ENCODE measurements at regions not wholly inside any gene's neighbourhood (a gene's known extent, or its start where the extent isn't known, plus 50 kb on each side); places are given as distances from the start of the nearest gene placed in this dataset.
A peak's percentile ranks its signal among the peaks of the same experiment; 100 is the strongest.

DNA sequence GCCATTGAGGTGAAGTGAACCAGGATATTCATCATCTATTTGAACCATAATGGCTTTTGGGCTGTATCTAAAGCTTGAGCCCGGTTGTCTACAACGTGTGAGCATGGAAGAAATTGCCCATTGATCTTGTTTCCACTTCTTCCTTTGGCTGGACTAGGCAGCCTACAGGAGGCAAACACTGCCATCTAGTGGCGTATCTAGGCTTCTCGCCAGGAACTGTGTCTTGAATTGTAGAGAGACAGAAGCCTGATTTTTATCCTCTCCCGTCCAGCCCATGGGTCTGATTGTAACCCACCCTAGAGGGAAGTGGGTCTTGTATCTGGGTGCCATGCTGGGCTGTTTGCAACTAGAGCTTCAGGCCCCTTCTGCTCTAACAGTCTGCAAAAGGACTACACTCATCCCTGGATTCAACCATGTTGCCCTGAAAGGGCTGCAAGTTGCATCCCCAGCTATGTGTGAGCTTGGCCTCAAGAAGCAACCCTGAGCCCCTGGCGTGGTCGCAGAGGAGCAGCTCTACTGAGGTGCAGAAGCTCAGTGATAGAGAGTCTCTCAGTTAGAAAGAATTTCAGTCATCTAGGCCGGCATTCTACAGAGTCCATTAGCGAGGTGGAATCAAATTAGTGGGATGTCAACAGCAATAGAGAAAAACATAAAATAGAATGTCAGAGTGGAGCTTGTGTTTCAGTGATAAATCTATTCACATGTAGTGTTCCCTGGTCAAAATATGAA, 170.2 kb upstream of the UMPS start:
- DNase-seq = peak; percentile 50

DNA sequence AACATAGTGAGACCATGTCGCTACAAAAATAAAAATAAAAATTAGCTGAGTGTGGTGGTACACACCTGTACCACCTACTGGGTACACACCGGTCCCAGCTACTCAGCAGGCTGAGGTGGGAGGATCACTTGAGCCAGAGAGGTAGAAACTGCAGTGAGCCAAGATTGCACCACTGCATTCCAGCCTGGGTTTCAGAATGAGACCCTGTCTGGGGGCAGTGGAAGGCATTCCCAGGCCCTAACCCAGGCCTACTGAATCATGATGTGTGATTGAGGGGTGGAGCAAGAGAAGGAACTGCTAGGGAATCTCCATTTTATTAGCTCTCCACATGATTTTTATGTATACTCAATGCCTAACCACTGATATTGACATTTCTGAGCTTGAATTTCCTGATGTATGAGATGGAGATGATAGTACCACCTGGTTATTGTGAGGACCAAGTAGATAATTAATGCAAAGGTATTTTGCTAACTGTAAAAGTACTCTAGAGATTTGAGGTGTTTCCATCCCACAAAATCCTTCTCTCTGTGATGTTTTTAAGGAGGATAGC, 169.5 kb upstream of the UMPS start:
- no peak for DNase-seq

GRCh38 chr3:124562769-124563168, 167.5 kb upstream of the UMPS start:
- DNase-seq = no peak

GRCh38 chr3:124563376-124563775, 166.9 kb upstream of the UMPS start:
- DNase-seq = no peak

DNA sequence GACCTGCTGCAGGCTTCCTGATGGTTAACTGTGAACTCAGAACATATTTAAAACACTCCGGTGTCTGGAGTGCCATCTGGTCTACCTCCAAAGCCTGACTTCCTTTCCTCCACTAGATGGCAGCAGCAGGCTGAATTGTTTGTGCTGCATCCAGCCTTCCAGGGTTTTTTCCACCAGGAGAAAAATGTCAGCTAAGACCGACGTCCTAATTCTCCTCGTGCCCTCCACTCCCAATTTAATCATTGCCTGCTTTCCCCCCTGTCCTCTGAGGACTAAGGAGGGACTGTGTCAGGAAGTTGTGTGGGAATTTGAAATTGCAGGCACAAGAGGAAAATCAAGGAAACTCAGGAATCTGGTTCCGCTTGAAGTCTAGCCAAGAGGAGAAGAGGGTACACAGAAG, 165.2 kb upstream of the UMPS start:
- peak; percentile 23 for DNase-seq

DNA sequence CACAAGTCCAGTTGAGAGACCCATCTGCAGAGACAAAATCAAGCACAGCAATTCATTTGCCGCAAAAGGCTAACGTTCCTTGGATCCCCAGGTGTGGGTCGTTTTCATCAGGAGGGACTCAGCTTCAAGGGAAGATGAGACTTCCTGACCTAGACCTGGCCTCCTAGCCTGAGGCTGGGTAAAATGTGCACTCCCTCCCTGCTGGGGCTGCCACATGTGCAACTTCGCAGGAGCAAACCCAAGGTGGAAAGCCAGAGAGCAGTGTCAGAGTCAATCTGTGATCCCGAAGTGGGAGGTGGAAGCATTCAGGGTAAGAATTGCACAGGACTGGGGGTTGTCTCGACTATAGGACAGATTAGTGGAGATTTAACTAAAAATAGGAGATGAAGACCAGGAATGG, 164.7 kb upstream of the UMPS start:
- DNase-seq = no peak

DNA sequence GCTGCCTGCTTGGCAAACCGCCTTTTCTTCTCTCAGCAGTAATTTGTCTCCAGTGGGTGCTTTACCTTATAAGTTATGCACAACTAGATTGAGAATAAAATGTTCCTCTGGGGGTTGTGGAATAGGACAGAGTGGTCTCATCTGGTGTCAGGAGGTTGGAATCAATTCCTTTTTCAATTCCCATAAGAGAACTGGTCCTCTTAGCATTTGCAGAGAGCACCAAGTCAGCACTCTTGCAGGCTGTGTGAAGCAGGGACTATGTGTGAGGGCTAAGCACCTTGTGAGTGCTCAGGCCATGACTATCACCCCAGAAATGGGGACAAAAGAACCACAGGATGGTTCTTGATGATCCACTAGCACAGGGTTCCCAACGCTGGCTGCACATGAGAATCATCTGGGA, 163.6 kb upstream of the UMPS start:
- no peak for DNase-seq

- no peak for DNase-seq
Observed at GRCh38 chr3:124567179-124567578, 163.1 kb upstream of the UMPS start.

GRCh38 chr3:124569761-124570160, 160.5 kb upstream of the UMPS start:
- DNase-seq = no peak

DNA sequence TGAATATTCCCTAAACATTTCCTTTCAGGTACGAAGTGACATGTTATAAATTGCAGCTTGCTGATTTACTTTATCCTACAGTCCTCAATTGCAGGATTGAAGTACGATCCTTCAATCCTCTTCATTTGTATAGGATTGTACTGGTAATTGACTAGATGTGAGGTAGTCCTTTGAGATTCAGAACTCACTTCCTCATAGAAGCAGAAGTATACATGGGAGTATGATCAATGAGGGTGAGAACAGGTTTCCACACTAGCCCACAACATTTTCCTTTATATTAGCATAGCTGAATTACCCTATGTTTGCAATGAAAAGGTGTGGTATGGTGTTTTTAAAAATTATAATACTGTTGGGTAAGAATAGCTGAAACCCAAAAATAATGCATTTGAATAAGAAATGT, 160.0 kb upstream of the UMPS start:
- no peak for DNase-seq

DNA sequence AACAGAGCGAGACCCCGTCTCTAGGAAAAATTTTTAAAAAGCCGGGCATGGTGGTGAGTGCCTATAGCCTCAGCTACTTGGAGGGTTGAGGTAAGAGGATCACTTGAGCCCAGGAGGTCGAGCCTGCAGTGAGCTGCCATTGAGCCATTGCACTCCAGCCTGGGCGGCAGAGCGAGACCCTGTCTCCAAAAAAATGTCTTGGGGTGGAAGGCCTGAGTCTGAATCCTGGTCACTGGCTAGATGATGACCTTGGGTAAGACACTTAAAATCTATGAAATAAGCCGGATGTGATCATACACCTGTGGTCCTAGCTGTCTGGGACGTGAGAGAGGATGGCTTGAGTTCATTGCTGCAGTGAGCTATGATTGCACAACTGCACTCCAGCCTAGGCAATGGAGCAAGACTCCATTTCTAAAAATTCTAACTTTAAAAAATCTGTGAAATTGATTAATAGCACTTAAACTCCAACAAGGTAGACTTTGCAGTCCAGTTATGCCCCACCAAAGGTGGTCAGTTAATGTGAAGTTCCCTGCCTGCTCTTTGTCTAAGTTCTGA, 157.3 kb upstream of the UMPS start:
- DNase-seq = no peak

GRCh38 chr3:124574012-124574411, 156.2 kb upstream of the UMPS start:
- no peak for DNase-seq

DNA sequence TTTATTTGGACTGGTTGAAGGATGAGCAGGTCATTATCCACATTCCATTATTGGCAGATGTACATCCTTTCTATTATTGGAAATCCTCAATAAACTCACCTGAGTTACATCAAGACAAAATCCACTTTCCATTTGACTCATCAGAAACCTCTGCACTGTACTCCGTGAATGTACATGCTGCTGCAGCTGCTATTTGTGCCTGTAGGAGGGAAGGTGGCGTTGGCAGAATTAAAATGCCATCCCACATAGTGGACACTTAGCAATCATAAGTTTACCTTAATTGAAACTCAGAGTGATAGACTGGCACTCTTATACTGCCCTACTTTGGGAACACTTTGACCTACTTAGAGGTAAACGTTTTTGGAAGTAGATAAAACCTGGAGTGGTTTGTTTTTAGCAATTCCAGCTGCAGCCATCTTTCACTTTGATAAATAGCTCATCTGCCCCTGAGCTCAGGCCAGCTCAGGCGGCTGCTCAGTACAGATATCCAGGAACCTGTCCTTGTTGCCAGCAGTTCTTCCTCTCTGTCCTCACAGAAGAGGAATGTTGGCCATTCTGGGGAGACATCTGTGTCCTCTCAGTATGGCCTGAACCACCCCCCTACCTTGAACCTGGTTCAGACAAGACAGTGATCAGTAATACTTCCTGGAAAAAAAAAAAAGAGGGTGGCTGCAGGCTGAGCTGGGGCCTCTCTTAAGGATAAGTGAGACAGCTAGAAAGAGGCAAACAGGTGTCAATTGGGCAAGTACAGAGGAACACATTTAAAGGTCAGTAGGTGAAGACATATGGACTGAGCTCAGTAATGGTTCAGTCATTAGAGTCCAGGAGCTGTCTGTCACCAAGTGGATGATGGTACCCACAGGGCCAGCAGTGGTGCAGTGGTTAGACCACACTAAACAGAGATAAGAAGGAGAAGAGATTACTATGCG, 153.4 kb upstream of the UMPS start:
- DNase-seq = no peak

- DNase-seq = no peak
Observed at GRCh38 chr3:124577494-124578167, 152.6 kb upstream of the UMPS start.

DNA sequence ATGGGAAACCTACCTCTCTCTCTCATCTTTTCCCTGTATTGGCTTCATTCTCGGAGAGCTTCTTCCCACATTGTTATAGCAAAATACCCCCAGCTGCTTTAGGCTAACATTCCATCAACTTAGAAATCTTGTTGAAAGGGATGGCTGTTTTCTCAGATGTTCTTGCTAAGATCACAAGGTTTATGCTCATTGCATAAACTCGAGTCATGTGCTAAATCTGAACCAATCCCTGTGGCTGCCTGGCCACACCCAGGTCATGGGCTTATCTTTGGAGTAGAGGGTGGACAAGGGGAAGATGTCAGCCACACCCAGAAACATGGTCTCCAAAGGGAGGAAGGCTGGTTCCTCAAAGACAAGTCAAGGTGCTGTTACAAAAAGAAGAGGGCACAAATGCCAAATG, 150.6 kb upstream of the UMPS start:
- DNase-seq = no peak

DNA sequence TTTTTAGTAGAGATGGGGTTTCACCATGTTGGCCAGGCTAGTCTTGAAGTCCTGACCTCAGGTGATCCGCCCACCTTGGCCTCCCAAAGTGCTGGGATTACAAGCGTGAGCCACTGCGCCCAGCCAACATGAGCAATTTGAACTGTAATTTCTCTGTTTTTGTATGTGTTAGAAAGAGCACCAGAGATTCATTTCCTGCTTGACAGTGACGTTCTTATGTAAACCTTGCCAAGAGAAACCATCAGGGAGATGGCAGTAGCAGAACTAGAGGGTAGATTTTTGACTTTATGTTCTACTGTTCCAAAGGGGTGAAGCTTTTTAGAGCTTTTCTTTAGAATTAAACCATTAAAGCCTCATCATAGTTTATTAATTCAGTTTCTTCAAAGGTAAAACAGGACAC, 148.1 kb upstream of the UMPS start:
- DNase-seq = no peak

DNA sequence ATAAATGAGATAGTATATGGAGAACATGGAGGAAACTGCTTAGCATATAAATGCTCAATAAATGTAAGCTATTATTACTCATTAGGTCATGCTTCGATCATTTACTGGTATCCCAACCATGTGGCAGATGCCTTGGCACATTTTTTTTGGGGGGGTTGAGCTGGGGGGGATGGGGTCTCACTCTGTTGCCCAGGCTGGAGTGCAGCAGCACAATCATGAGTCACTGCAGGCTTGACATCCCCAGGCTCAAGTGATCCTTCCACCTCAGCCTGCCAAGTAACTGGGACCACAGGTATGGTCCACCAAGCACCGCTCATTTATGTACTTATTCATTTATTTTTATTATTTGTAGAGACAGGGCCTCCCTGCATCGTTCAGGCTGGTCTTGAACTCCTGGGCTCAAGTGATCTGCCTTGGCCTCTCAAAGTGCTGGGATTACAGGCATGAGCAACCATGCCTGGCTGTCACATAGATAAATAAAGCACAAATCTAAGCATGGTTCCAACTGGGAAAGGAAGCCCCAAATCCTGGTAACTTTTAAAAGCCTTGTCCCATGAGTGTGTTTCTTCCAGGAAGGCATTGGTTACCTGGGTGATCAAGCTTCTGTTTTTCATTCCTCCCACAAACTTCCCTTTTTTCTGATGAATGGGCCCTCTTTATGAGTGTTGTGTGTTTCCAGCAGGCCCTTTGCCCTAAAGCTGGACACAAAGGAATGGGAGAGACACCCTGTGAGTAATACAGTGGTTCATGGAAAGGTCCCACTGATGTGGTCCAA, 147.4 kb upstream of the UMPS start:
- DNase-seq = no peak

GRCh38 chr3:124584245-124584551, 146.1 kb upstream of the UMPS start:
- DNase-seq = no peak

DNA sequence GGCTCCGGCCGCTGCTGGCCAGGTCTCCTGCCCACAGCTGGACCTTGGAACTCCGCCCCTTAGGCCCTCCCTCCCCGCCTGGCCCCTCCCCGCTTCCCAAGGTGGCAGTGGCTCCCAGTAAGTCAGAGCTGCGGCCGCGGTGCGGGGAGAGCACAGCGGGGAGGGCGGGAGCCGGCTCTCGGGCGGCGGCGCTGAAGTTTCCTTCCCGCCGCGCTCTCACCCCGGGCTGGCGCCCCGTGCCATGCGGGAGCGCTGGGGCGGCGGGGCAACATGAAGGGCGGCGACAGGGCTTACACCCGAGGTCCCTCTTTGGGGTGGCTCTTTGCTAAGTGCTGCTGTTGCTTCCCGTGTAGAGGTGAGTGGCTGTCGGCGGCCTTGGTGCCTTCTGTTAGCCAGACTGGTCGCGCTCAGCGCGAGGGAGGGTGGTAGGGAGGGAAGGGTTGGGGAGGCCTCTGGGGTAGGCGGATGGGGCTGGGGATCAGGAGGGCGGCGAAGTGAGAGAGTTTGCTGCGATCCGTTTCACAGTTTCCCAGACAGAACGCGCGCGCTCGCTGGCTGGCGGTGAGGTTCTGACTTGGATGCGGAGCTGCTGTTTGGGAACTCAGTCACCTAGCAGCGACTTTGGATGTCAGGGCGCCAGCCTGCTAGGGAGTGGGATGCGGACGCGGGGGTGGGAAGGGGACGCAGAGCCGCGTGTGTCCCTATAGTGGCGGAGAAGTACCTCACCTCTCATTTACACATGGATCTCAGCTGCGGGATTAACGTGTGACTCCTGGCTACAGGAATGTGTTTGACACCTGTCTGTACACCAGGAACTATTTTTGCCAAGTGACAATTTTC, 145.5 kb upstream of the UMPS start:
- peak; percentile 36 for DNase-seq

GRCh38 chr3:124586126-124587052, 143.9 kb upstream of the UMPS start:
- no peak for DNase-seq
